HG03457 (cell line): ENCODE measurements at regions not wholly inside any gene's neighbourhood (a gene's known extent, or its start where the extent isn't known, plus 50 kb on each side); places are given as distances from the start of the nearest gene placed in this dataset.

Source experiments
- ATAC-seq: cut with Tn5 transposase; IDR thresholded peaks from one replicate; pipeline ENCODE4 v1.9.1; 2021; ENCODE audit warnings: moderate number of reproducible peaks; ENCODE audit not compliant: unreplicated experiment

- no peak for ATAC-seq
Measured at GRCh38 chr14:56918849-56919574, 108.7 kb upstream of the OTX2 start.

DNA sequence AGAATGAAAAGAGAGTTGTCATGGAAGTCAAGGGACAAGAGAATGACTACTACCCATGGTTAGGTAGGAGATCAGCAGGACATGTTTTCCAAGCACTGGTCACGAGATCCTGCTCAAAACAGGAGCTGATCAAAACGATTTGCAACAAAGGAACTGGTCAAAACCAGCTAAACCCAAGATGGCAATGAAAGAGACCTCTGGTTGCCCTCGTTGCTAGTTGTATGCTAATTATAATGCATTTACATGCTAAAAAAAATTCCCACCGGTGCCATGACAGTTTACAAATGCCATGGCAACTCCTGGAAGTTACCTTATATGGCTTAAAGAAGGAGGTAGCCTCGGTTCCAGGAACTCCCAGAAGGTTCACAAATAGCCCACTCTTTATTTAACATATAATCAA lies 95.0 kb upstream of the OTX2 start:
- ATAC-seq = no peak

DNA sequence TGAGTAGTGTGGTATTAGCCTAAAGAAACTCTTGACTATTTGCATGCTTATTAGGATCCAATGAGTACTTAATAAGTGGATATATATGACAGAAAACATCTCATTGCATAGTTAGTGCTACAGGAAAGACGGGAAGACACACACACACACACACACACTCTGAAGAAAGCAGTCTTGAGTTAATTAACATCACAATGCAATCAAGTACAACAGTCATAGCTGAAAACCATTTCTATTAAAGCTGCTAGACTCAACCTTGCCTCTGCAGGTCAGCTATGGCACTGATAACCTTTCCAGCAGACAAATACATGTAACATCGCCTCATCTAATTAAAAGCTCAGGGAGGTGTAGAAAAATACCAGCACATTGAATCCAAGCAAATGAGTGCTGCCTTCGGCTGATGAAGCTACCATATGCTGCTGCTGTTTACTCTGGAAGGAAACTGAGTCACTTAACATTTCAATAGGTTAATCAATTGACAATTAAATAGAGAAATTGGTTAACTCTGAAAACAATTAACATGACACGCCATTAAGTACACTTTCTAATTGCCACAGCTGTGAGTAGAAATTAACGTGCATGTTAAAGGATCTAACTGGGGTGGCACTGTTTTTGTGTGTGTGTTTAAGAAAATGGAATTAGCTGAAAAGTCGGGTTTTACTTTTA lies 93.2 kb upstream of the OTX2 start:
- no peak for ATAC-seq

DNA sequence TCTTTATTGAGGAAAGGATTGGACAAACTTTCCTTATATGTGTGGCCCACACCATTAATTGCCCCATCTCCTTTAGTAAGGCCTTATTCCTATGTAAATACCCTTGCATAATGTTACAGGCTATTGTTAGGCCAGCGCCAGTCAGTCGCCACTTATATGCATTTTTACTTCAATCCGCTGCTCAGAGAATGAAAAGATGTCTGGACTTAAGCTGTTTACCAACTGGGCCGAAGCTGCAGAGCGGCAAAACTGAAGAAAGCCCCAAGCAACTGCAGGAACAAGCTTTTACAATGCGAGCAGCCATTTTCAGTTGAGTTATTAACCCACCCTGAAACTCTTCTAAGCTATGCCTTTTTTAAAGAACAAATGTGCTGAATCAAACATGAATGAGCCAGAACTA lies 92.1 kb upstream of the OTX2 start:
- ATAC-seq = no peak

- no peak for ATAC-seq
Measured at GRCh38 chr14:56900726-56901125, 90.4 kb upstream of the OTX2 start.

DNA sequence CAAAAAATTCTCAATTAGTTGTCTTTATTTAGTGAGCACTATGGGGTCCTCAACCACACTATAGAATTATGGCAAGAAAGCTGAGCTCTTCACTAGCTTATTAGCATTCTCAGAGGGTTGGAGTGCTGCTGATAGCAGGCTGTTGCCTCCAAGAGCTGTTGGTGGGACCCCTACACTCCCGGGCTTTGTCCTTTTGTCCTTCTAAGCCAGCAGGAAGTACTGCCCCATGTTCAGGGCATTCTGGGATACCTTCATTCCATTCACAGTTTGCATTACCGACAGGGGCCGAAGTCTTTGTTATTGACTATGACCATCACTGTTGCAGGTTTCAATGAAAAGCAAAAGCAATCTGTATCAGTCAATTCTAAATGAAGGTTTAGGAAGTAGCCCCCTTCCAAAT lies 89.5 kb upstream of the OTX2 start:
- no peak for ATAC-seq

- ATAC-seq = no peak
Measured at GRCh38 chr14:56896922-56897321, 86.6 kb upstream of the OTX2 start.

DNA sequence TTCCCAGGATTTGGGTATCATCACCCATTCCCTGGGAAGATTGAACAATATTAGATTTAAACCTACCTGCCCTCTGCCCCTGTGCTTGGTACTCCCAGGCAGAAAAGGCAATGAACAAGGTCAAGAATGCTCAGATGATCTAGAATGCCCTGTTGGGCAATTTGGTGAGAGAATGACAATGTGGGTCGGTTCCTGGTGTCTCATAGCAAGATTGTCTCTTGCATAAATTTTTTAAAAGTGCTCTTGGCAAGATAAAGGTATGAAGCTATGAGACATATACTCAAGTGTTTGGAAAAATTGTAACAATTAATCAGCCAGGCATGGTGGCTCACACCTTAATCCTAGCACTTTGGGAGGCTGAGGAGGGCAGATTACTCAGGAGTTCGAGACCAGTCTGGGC lies 86.0 kb upstream of the OTX2 start:
- no peak for ATAC-seq

DNA sequence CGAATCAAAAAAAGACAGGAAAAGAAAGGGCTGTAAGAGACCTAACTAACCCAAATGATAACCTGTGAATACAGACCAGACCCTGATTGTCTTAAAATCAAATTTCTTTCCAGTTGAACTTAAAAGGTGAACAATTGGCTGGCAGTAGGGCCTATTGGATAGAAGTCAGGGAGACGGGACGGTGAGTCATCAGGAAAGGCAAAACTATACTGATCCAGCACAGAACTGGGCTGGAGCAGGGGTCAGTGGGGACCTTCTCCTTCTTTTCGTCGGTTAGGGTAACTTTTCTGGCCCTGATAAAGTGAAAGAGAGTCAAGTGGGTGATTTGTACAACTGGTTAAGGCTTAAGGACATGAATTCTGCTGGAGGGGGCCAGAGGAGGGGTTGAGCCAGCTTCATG lies 84.9 kb upstream of the OTX2 start:
- no peak for ATAC-seq

GRCh38 chr14:56894591-56894991 lies 84.3 kb upstream of the OTX2 start:
- no peak for ATAC-seq

- no peak for ATAC-seq
Measured at GRCh38 chr14:56892959-56893358, 82.7 kb upstream of the OTX2 start.

GRCh38 chr14:56891226-56891625 lies 80.9 kb upstream of the OTX2 start:
- ATAC-seq = no peak

DNA sequence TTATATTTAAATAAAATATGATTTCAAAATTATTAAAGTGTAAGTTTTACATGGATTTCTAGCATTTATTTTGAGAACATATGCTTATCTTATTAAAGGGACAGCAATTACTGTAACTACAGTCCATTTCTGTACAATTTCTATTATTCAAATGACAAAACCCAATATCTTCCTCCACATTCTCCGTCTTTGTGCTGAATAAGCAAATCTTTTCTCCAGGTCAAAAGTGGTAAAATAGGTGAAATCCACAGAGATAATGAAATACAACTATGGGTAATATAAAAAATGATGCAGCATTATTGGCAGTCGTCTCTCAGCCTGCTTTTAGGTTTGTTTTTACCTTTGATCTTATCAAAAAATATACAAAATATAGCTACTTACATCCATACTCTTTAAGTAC lies 79.4 kb upstream of the OTX2 start:
- ATAC-seq = no peak

DNA sequence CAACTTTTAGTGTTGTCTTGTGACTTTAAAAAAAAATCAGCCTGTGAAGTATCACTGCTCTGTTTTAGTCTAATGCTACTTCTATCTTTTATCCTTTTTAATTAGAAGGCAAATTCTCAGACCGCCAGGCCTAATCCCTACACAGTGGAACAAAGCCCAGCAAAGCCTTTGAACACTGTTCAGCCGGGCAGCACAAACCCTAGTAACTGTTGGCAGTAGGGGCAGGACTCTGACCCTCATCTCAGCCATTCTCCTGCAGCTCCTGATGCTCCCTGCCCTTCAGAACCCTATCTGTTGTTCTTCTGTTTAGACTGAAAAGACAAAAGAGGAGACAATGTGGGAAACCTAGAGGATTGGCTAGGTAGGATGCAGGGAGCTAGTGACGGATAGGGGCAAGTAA lies 78.0 kb upstream of the OTX2 start:
- no peak for ATAC-seq

- no peak for ATAC-seq
Measured at GRCh38 chr14:56887216-56887615, 76.9 kb upstream of the OTX2 start.

DNA sequence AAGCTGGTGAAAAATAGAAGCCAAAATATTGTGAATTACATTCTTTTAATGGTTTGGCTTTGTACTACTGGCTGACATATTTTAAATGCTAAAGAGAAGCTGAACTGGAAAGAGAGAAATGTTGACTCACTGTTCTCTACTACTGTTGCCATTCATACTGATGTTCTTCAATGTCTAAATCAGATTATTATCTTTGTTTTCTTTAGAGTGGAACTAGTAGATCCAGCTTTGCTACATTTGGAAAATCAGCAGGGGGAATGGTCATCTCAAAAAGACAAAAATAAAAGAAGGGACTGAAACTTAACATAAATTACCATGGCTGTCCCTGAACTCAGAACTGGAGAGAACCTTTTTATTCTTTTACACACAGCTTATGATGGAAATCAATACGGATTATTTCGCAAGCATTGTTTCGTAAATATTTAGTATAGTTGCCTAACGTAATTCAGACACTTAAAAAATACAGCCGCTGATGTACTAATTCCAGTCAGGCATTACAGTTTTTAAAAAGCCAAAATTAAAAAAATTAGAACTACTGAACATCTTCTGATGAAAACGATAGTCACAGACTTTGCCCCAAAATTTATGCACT lies 76.3 kb upstream of the OTX2 start:
- no peak for ATAC-seq

- no peak for ATAC-seq
Measured at GRCh38 chr14:56885825-56886224, 75.5 kb upstream of the OTX2 start.

- no peak for ATAC-seq
Measured at GRCh38 chr14:56884617-56885016, 74.3 kb upstream of the OTX2 start.

- ATAC-seq = no peak
Measured at GRCh38 chr14:56881181-56881580, 70.9 kb upstream of the OTX2 start.

DNA sequence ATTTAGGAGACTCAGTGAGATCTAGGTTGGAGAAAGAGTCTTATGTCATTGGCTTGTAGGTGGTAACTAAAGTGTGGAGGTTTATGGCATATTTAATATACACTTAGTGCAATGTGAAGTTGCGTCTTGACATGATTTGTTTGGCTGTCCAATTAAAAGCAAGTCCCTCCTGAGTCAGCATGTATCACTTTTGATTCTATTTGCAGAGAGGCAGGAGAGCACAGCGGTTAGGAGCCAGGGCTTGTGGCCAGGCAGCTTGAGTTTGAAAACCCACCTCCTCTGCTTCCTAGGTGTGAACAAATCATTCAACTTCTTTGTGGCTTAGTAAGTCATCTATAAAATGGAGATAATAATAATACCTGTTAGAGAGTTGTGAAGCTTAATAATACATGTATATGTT lies 68.5 kb upstream of the OTX2 start:
- no peak for ATAC-seq

DNA sequence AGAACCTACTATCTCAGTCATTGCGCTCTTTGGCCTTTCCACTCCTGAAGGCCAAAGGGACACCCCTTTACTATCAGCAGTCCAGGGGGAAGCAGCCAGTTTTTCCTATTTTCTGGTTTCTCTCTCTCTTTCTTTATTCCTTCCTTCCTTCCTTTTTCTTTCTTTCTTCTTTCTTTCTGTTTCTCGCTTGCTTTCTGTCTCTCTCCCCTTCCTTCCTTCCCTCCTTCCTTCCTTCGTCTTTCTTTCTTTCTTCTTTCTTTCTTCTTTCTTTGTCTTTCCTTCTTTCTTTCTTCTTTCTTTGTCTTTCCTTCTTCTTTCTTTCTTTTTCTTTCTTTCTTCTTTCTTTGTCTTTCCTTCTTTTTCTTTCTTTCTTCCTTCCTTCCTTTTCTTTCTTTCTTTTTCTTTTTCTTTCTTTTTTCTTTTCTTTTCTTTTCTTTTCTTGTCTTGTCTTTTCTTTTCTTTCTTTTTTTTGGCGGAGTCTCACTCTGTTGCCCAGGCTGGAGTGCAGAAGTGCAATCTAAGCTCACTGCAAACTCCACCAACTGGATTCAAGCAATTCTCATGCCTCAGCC lies 64.9 kb upstream of the OTX2 start:
- ATAC-seq = no peak

GRCh38 chr14:56874375-56874774 lies 64.1 kb upstream of the OTX2 start:
- no peak for ATAC-seq
